Endothelial cell of hepatic sinusoid (primary cell): ENCODE measurements at regions not wholly inside any gene's neighbourhood (a gene's known extent, or its start where the extent isn't known, plus 50 kb on each side); places are given as distances from the start of the nearest gene placed in this dataset.
"Not testable (repeated sequence)": the region's sequence is repeated elsewhere in the genome, so short reads cannot be mapped to it uniquely, and the experiment has no call there.

Experiments used
- in situ Hi-C: cut with HindIII; loops from 2 replicates; pipeline ENCODE4 v1.10.0; 2017; ENCODE audit warnings: low sequenced_read_pairs

- in situ Hi-C loops: no loop called here
Measured at GRCh38 chr18:28781616-28782362, 604.9 kb upstream of the CDH2 start.

GRCh38 chr18:28778706-28779105 lies 601.8 kb upstream of the CDH2 start:
- in situ Hi-C loops: no loop called here

GRCh38 chr18:28777756-28778155 lies 600.8 kb upstream of the CDH2 start:
- in situ Hi-C loops: no loop called here

- in situ Hi-C loops: no loop called here
Measured at GRCh38 chr18:28771849-28772248, 594.9 kb upstream of the CDH2 start.

GRCh38 chr18:28768791-28769768 lies 592.1 kb upstream of the CDH2 start:
- in situ Hi-C loops: no loop called here

- in situ Hi-C loops: no loop called here
Measured at GRCh38 chr18:28767727-28768211, 590.8 kb upstream of the CDH2 start.

- in situ Hi-C loops: no loop called here
Measured at GRCh38 chr18:28767201-28767600, 590.3 kb upstream of the CDH2 start.

GRCh38 chr18:28766721-28767120 lies 589.8 kb upstream of the CDH2 start:
- in situ Hi-C loops: no loop called here

GRCh38 chr18:28766027-28766426 lies 589.1 kb upstream of the CDH2 start:
- in situ Hi-C loops: no loop called here

GRCh38 chr18:28760299-28760698 lies 583.4 kb upstream of the CDH2 start:
- in situ Hi-C loops: no loop called here

- in situ Hi-C loops: no loop called here
Measured at GRCh38 chr18:28757466-28758008, 580.6 kb upstream of the CDH2 start.

- in situ Hi-C loops: no loop called here
Measured at GRCh38 chr18:28743115-28743514, 566.2 kb upstream of the CDH2 start.

- in situ Hi-C loops: no loop called here
Measured at GRCh38 chr18:28740575-28740974, 563.6 kb upstream of the CDH2 start.

GRCh38 chr18:28736951-28737350 lies 560.0 kb upstream of the CDH2 start:
- in situ Hi-C loops: no loop called here

- in situ Hi-C loops: no loop called here
Measured at GRCh38 chr18:28736223-28736622, 559.3 kb upstream of the CDH2 start.

GRCh38 chr18:28735731-28736130 lies 558.8 kb upstream of the CDH2 start:
- in situ Hi-C loops: no loop called here

GRCh38 chr18:28729321-28729720 lies 552.4 kb upstream of the CDH2 start:
- in situ Hi-C loops: no loop called here

GRCh38 chr18:28728891-28729290 lies 552.0 kb upstream of the CDH2 start:
- in situ Hi-C loops: no loop called here

- in situ Hi-C loops: not testable (repeated sequence)
Measured at GRCh38 chr18:28727189-28727588, 550.3 kb upstream of the CDH2 start.

GRCh38 chr18:28725876-28726275 lies 548.9 kb upstream of the CDH2 start:
- in situ Hi-C loops: no loop called here

GRCh38 chr18:28723506-28723905 lies 546.6 kb upstream of the CDH2 start:
- in situ Hi-C loops: no loop called here
